GM06990 (cell line): ENCODE measurements at regions not wholly inside any gene's neighbourhood (a gene's known extent, or its start where the extent isn't known, plus 50 kb on each side); places are given as distances from the start of the nearest gene placed in this dataset.

ENCODE experiments used
- DNase-seq: peaks from one replicate; pipeline ENCODE4 v3.0.0-alpha.2; 2011; ENCODE audit not compliant: insufficient read length; ENCODE audit errors: extremely low read depth
- H3K27me3 ChIP-seq: replicated peaks from 2 replicates; pipeline ENCODE4 v1.6.0; 2011; ENCODE audit warnings: low read length; ENCODE audit not compliant: control insufficient read depth, insufficient read depth
- H3K36me3 ChIP-seq: 2 replicates; pipeline ENCODE4 v1.5.1; 2011; ENCODE audit warnings: low read length; ENCODE audit not compliant: control insufficient read depth, insufficient read depth
- H3K4me3 ChIP-seq: replicated peaks from 2 replicates; pipeline ENCODE4 v1.5.1; 2011; ENCODE audit warnings: low read depth, mild to moderate bottlenecking, control low read depth, low read length
- CTCF ChIP-seq: IDR thresholded peaks from 2 replicates; pipeline ENCODE4 v1.5.1; 2011; ENCODE audit warnings: low read length, control low read depth, mild to moderate bottlenecking, inconsistent platforms; ENCODE audit not compliant: insufficient read depth, poor library complexity, severe bottlenecking

GRCh38 chr10:78508955-78509748 lies 475.5 kb downstream of the RPS24 start:
- DNase-seq, result no peak
- no peak overlapping the region for H3K4me3 ChIP-seq
- no peaks in the 10 kb centered on the region for H3K36me3 ChIP-seq
- no peak for TF ChIP-seq CTCF
- peaks cover 1% of the 10 kb centered on the region for H3K27me3 ChIP-seq

GRCh38 chr10:78510566-78511323 lies 477.1 kb downstream of the RPS24 start:
- no peak overlapping the region for H3K4me3 ChIP-seq
- H3K36me3 ChIP-seq, result no peaks in the 10 kb centered on the region
- no peak for TF ChIP-seq CTCF
- no peak for DNase-seq
- H3K27me3 ChIP-seq, result peaks cover 1% of the 10 kb centered on the region

- no peak for DNase-seq
- Histone ChIP-seq H3K4me3 (no peak overlapping the region), H3K36me3 (no peaks in the 10 kb centered on the region), H3K27me3 (peaks cover 3% of the 10 kb centered on the region)
- no peak for TF ChIP-seq CTCF
Observed at GRCh38 chr10:78511324-78512204, 477.9 kb downstream of the RPS24 start.

GRCh38 chr10:78512205-78512550 lies 478.5 kb downstream of the RPS24 start:
- Histone ChIP-seq H3K4me3 (no peak overlapping the region), H3K27me3 (peaks cover 3% of the 10 kb centered on the region), H3K36me3 (no peaks in the 10 kb centered on the region)
- no peak for TF ChIP-seq CTCF
- DNase-seq, result no peak

- Histone ChIP-seq H3K36me3 (no peaks in the 10 kb centered on the region), H3K27me3 (peaks cover 3% of the 10 kb centered on the region), H3K4me3 (no peak overlapping the region)
- no peak for DNase-seq
- no peak for TF ChIP-seq CTCF
Observed at GRCh38 chr10:78513330-78513729, 479.7 kb downstream of the RPS24 start.
